Stimulated activated CD8-positive, alpha-beta memory T cell treated with anti-CD3 and anti-CD28 coated beads, Interleukin-2, amount 100 ng/mL, for 1 hour (primary cell): ENCODE measurements at regions not wholly inside any gene's neighbourhood (a gene's known extent, or its start where the extent isn't known, plus 50 kb on each side); places are given as distances from the start of the nearest gene placed in this dataset.
A peak's percentile ranks its signal among the peaks of the same experiment; 100 is the strongest.

ENCODE experiments used
- DNase-seq, 2 donors: peaks; one replicate each; pipeline ENCODE4 v3.0.0-alpha.2; 2020; ENCODE audit warnings: low read depth in 2 of 2

DNA sequence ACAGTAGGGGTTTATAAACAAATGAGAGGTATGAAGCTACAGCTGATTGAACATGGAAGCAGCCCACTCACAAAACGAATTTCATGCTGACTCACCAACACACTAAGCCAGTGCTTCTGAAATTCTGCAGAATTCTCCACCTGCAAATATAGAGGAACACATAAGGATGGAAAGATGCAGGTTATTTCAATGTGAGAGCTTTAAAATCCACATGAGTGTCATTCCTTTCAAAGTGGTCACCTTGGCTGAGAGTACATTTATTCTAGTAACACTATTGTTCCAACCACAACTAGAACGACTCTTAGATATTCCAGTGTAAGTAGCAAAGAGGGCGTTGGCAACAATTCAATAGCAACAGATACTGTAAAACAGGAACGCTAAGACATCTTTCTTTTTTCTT lies 189.9 kb upstream of the TSC22D2 start:
- no peak for DNase-seq

- no peak for DNase-seq
Observed at GRCh38 chr3:150217691-150218090, 190.4 kb upstream of the TSC22D2 start.

DNA sequence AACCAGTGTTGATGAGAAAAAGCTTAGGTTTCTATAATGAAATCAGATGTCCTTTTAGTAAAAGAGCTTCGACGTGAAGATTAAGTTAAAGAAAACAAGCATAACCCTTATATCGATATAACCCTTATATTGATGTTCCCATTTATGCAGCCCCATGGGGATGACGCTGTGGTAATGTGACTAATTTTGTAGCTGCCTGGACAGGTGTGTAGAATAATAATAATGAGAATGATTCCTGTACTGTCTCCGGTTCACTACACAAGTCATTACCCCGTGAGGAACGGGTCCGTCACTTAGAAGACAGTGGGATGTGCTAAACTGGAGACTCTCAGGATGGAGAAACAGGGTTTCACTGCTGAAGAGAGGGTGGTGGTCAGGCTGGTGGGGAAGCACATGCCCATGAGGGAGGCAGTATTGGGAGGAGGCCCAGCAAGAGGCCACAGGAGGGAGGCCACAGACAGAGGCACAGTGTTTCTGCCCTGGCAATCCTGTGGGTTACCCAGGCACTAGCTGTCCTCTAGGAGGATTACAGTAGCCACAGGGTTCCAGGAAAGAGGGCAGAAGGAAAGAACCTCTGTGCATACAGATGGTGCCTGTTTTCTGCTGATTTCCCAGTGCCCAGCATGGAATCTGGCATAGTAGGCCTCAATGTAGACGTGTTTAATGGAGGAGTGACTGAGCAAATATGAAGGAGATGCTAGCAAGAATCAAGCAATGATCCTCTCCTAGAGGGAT lies 191.1 kb upstream of the TSC22D2 start:
- DNase-seq, result no peak

DNA sequence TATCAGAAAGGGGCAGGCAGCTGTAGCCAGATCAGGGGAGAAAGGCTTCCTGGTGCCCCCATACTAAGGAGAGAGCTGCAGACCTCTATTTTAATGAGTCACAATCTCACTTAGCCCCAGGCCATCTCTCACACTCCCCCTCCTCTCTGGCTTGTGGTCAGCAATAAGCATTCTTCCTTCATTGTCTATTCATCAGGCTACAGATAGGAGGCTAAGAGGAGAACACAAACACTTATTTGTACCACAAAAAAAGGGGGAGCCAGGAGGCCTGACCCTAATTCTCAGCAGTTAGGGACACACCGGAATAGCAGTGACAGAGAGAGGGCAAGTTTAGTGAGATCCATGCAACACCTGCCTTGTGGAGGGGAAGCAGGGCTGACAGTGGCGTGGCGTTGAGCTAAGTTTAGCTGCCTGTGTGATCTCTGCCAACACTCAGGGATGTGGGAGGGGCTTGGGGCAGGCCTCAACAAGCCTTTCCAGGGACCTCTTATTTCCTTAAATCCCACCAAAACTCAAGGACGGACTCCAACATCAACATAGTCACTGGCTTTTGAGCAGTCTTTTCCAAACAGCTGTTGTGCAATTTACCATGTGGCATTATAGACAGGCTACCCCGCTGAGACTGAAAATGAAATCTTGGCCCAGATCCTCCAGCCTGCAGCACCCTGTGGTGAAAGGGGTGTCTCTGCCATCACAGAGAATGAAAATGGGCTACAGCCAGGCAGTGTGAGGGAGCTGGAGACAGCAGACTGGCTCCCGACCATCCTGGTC lies 191.9 kb upstream of the TSC22D2 start:
- DNase-seq, result no peak

DNA sequence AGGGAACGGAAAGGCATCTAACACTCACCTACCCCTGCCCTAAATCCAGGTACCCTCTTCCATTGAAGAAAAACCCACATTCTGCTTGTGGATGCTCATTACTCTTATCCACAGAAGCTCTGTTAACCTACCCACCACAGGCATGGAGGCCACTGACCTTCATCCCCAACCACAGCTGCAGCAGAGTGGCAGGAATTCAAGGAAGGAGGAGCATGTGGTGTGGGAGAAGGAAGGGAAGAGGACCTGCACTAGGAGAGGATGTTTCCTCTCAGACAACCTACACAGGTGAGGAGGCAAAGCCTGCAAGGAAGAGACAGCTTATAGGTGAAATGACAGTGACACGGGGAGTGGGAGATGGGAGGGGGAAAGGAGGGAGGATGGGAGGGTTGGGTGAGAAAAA lies 192.5 kb upstream of the TSC22D2 start:
- no peak for DNase-seq

GRCh38 chr3:150213577-150213976 lies 194.5 kb upstream of the TSC22D2 start:
- no peak for DNase-seq

DNA sequence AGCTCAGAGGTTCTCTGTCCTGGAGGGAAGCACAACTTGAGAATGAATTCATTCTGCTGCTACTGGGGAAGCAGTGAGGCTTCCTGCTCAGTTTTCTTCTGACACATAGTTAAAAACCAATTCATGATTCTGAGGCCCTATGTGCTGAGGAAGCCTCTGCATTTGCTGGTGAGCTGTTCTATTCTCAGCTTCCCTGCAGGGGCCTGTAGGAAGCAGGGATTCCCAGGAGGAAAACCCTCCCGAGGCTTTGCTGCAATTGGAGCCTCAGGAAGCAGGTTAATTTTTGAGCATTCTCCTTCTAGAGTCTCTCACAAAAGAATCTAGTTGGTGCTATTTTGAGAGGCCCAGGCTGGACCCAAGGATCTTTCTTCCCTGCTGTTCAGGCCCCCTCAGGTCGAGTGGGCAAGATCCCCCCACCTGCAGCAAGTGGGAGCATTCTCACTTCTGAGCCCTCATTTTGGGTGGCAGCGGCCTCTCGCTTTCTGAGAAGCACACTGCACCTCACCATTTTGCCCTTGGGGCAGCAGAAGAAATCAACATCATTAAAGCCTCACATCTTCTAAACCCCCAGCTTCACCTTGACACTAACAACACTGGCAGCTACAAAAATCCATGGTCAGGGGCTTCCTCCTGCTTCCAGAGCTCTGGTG lies 197.5 kb upstream of the TSC22D2 start:
- DNase-seq, result no peak

GRCh38 chr3:150203273-150203672 lies 204.8 kb upstream of the TSC22D2 start:
- no peak for DNase-seq

GRCh38 chr3:150202711-150203110 lies 205.4 kb upstream of the TSC22D2 start:
- DNase-seq, result no peak

DNA sequence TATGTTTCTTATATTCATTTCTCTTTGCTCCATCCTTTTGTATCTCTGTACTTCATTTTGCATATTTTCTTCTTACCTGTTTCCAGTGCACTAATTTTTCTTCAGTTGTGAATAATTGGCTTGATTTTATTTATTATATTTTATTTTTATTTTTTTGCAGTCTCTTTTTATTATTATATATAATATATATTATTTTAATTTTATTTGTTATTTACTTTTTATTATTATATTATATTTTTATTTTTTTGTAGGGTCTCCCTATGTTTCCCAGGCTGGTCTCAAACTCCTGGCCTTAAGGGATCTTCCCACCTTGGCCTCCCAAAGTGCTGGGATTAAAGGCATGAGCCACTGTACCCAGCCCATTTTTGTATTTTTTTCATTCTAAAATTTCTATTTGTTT lies 213.1 kb upstream of the TSC22D2 start:
- no peak for DNase-seq

- DNase-seq, result no peak
Observed at GRCh38 chr3:150194513-150194912, 213.6 kb upstream of the TSC22D2 start.

DNA sequence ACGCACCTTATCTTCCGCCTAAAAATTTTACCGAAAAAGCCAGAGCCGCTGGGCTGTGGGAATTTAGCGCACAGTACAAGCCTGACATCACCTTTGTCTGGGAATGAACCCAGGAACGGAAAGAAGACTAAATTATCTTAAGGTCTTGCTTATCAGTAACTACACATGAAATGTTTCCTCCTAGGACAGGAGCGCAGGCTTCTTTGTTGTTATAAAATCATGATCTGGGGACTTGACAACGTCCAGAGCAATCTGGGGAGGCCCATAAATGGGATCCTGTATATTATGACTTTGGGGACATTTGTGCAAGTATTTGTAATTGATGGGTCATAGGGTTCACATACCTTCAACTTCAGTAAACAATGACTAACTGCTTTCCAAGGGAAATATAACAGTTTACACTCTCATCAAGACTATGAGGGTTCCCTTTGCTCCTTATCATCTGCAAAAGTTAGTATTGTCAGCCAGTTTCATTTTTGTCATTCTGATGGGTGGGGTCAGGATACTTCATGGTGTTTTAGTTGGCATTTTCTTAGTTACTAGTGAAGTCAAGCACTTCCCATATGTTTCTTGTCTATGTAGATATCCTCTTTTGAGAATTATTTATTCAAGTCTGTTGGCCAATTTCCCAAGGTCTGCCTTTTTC lies 213.9 kb upstream of the PFN2 start:
- DNase-seq, result no peak

DNA sequence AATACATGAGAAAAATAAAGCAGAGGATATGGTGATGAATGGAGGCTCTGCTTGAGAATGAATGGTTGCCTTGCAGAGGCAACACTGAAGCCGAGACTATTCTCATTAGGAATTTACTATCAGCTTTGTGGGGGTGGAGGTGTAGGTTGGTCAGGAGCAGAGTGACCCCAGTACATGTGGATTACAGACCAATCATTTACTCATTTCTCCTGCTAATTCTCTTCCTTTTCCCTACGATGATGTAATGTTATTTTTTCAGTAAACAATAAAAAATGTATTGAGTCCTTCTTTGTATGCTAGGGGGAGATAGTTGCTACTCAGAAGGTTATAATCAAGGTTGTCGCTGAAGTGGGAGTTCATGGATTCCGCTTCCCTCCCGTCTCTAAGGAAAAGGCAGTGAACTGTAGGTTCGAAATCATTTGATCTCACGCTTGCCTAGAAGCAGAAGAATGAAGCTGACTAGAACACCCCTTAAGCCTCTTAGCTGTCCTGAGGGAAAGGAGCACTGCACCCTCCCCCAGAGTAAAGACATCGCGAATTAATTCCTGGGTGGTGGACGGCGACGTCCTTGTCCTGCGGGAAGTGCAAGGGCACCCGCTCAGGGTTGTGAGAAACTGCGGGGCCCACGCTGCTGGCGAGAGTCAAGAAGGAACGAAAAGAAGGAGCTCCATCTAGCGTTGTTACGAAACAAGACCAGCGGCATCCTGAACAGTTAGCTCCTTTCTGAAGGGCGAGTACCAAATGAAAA lies 213.2 kb upstream of the PFN2 start:
- peak in 1 of 2 donors; percentile 2 for DNase-seq

DNA sequence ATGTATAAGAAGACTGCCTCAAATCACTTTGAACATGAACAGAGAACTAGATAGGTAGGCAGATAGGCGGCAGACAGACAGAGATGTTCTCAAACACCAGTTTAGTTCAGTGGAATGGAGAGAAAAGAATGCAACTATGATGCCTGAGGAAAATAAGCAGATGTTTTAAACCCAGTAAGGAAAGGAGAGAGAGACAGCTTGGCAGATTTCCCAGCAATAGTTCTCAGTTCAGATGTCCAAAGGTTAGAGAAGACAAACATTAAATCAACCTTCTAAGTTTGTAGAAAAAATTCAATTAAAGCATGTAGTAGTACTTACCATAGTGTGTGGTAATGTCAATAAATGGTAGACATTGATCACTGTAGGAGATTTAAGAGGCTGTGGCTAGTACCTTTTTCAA lies 209.6 kb upstream of the PFN2 start:
- DNase-seq, result no peak

DNA sequence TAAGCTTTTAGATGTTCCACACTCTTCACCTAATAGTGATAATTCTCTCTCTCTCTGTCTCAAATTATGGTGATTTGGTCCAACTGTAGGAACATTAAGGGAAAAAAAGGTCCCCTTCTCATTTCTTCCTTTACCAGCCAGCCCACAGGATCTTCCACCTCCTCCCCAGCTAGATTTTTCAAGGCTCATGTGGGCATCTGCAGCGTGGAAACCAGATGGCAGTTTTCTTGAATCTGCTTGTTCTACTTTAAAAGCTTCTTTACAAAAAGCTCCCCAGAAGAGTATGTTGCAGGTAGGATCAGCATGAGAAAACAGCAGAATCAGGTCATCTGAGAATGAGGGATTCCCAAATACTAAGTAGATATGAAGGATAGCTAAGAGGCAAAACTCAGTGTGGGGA lies 208.6 kb upstream of the PFN2 start:
- DNase-seq, result no peak

GRCh38 chr3:150177673-150178381 lies 207.1 kb upstream of the PFN2 start:
- no peak for DNase-seq

GRCh38 chr3:150174179-150174578 lies 203.5 kb upstream of the PFN2 start:
- DNase-seq, result no peak

GRCh38 chr3:150172356-150172755 lies 201.7 kb upstream of the PFN2 start:
- no peak for DNase-seq

DNA sequence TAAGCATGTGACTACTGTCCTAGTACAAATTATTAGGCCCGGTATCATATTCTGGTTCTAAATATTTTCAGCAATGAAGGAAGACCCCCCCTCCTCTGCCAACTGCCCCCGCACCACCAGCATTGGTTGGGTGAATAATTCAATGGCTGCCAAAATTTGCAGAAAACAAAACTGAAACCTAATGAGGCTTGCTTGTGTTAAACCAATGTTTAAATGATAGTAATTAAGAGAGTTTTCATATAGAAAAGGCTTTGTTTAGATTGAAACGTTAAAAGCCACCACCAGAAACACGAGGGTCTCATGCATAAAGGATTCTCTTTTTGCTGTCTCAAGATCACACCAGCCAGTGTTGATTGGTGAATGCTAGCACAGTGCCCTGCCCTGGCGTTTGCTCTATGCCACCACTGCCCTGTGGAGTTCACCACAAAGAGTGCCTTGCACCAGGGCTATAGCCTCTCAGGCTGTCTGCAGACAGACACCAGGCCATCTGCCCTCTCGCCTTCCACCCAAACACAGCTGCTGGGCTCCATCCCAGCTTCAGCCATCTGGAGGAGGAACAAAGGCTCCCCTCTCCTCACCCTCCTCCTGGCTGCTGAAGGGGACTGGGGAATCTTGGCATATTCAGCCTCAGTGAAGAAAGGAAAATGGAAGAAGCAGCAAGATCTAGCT lies 200.3 kb upstream of the PFN2 start:
- DNase-seq, result no peak

DNA sequence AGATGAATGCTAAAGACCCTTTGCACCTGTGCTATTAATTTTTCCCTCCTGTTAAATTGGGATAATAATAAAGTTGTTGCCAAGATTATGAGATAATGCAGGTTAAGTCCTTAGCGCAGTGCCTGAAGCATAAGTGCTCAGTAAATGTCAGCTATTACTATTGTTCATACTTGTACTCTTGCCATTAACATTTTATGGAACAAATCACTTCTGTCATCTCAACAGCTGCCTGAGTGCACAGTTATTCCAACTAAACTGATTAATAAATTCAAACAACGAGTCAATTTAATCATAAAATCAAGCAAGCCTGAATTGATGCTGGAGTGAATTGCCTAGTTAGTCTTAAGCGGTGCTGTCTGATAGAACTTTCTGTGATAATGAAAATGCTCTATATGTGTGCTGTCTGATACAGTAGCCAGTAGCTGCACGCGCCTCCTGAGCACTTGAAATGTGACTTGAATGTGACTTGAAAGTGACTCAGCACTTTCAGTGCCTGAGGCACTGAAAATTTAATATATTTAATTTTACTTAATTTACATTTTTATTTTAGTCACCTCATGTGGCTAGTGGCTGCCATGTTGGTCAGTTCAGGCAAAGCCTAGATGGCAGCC lies 198.7 kb upstream of the PFN2 start:
- no peak for DNase-seq
